NCI-H526 (cell line): ENCODE measurements at regions not wholly inside any gene's neighbourhood (a gene's known extent, or its start where the extent isn't known, plus 50 kb on each side); places are given as distances from the start of the nearest gene placed in this dataset.

Experiments used
- DNase-seq, 2 experiments: peaks; one replicate each; lab custom pipeline; 2025; lab: John Stamatoyannopoulos, UW

DNA sequence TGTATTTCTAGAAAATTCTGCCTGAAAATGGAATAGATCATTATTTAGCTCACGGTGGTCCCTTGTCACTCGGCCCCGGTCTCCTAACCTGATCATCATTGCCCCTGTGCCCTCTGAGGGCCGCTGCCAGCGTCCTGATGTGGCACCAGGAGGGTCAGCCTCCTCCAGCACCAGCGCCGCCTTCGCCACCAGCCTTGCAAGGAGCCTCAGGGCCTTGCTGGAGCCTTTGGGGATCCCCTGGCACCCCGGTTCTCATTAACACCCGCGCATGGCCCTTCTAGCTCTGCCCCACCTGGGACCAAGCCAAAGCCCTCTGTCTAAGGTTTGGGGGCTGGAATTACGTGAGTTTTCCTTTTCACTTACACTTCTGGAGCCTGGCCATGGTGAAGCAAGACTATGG, 282.5 kb upstream of the ADARB2 start:
- DNase-seq, result no peak

DNA sequence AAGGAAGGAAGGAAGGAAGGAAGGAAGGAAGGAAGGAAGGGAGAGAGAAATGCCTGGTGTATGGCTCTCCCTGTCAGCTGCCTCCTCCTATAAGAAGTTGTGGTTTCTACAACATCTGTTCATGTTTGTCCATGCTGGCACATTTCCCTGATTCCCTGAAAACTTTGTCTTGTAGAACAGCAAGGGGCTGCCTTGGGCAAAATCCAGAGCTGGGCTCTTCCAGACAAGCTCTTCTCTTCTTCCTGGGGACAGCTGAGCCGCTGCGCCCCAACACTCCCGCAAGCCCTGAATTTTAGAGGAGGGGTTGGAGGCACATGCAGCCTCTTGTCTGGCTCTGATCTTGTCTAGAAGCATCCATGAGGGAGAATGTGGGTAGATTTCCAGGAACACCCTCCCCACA, 282.0 kb upstream of the ADARB2 start:
- no peak for DNase-seq

DNA sequence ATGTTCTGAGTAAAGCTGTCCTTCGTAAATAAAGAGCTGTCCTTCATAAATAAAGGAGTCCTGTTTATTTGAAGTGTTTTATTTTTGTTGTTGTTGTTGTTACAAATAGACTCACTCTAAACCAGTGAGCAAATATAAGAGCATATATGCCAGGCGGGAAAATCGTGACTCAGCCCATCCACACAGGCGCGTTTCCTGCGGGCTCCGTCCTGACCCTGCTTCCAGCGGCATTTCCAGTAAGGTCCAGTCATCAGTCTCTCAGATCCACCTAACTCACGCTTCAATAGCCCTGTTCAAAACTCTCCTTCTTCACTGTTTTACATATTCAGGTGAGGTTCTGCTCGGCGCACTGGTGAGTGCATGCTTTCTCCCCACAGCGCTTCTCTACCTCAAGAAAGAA, 277.2 kb upstream of the ADARB2 start:
- peak in 1 of 2 experiments; percentile 18 for DNase-seq

DNA sequence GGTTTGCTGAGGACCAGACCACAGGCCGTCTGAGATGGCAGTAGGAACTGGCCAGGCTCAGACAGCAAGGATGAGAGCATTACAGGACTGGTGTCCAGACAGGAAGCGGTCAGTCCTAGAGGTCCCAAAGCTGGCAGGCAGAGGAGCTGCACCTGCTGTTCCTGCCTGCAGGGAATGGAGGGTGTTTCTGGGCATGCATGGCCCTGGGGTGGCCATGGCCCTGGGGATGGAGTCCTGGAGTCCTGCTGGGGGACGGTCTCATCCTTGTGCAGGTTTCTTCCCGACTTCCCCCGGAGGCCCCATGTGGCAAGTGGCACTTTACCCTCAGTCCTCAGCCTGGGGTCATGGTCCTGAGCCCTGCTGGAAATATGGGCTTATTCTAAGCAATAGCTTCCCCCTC, 274.9 kb upstream of the ADARB2 start:
- DNase-seq, result peak in 1 of 2 experiments; percentile 37

DNA sequence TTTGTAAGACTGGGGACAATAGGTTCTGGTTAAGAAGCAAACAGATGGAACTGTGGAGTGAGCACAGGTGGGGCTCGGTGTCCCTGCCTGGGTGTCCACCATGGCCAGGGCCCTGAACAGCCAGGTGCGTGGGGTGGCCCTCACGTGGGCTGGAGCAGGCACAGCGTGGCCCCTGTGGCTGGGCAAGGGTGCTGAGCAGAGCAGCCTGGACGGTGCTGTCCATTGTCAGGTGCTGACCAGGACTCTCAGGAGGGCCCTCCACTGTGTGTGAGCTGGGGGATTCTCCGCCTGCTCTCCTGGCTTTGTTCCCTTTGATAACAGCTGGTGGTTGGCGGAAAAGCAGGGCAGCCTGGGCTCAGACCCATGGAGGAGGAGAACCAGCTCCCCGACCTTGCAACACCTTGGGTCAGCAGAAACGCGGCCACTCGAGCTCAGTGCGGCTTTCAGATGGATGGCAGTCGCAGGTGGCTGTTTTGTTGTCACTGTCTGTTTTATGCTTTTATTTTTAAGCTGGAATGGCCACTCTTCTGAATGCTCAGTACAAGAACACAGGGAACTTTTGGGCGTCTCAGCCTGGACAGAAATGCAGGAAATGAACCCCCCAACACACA, 273.9 kb upstream of the ADARB2 start:
- DNase-seq, result no peak

DNA sequence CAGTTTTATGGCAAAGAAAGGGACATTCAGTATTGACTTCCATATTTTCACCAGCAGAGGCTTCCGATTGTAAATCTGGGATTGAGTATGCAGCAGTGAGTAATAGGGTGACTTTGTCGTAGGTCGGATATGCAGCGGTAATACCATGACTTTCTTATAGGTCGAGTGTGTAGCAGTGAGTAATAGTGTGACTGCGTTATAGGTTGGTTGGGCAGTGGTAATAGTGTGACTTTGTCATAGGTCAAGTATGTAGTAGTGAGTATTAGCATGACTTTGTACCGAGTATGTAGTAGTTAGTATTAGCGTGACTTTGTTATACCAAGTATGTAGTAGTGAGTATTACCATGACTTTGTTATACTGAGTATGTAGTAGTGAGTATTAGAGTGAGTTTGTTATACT, 268.2 kb upstream of the ADARB2 start:
- no peak for DNase-seq

DNA sequence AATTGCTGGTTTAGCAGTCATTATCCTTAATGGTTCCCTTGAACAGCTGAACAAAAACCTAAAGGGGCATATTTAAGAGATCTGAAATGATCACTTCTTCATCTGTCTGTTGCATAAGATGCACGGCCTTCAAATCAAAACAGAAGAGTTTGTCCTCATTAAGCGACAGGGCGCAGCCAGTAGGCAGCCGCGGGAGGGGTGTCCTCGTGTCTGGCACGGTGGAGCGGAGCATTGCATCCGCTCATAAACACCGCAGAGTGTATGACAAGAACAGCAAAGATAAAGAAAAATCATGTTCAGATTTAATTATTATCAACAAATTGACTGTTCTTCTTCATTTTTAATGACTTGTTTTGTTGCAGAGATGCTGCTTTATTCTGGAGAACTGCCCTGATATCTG, 255.6 kb upstream of the ADARB2 start:
- no peak for DNase-seq

DNA sequence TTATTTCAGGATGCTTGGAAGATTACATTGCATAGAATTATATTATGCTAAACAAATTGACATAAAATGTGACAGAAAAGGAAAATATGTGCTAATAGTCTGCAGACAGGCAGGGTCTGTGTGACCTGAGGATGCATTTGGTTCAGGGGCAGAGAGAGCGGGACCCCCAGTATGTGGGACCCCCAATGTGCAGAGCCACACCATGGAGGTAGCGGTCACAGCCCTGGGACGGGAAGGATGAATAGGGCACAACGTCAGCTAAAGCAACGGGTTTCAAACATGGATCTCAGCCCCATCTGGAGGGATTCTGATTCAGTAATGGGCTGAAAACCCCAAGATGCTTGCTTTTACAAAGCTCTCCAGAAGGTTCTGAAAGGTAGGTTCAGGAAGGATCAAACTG, 251.8 kb upstream of the ADARB2 start:
- no peak for DNase-seq

DNA sequence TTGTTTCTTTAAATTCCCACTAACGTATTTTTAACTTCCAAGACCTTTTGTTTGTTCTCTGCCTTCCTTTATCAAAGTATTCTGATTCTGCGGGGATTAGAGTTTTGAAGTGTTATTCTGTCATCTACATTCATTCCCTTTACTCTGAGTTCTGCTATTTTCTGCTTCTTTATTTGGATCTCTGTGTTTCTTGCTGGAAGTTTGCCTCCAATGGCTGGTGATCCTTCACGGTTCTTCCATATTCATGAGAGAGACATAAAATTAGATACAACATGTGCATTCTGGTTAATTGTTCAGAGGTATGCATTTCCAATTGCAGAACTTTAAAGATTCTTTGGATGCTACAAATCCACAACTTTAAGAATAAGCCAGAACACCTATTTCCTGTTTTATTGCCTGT, 244.7 kb upstream of the ADARB2 start:
- no peak for DNase-seq

DNA sequence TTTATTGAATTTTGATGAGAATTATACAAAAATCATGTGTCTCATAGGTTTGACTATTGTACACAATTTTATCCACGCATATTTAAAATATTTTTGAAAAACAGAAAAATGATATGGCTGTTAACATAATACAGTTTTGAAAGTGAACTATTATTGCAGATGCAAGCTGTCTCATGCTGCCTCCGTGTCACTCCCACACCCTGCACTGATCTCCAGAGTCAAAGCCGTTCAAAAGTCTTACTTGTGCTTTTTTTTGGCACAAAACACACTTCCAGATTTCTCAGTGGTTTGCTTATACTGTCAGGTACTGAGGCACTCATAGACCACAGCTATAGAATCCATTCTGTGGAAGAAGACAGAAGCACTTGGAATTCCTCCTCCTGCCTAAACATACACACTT, 243.1 kb upstream of the ADARB2 start:
- no peak for DNase-seq

DNA sequence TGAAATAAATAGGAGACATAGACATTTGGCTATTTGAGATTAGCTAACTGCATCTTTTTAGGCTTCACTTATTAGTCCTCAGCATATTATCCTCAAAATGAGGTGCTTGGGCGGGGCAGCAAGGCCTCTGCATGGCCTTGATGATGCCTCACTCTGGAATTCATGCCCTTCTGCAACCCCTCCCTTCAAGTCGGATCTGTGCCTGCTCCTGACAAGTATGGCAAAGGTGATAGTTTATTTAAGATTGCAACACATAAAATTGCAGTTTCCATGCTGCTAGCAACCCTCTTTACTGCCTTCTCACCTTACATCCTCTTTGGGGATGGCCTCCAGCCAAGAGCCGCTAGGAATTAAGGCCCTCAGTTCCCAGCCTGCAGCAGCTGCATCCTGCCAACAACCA, 241.3 kb upstream of the ADARB2 start:
- no peak for DNase-seq

DNA sequence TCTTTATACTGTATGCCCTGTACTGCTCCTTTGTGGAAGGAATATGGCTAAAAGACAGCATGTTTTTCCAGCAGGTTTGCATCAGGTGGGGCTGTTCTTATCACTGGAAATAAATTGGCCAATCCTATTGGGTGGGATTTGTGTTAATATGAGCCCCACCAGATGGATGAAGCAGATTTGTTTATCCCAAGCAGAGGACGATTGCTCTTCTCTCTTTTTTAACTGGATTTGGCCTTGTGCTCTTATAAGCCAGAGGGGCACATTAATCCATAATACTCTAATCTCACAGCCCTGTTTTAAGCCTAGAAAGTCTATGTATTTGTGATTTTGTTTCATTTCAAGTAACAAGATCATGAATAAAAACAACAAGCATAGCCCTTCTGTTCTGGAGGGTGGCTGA, 240.1 kb upstream of the ADARB2 start:
- DNase-seq, result no peak

DNA sequence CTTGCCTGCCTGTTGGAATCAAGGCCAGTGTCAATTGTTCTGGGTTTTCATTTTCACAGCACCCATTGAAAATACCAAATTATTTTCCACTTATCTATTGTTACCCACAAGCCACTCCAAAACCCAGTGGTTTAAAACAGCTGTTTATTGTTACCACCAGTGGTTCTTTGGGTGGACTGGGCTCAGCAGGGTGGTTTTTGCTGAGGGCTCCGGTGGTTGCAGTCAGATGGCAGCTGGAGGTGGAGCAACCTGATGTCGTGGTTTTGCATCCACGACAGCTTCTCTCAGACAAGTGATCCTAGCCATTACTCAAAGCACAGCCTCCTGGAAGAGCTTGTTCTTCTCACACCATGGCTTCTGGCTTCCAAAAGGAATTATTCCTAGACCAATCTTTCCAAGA, 235.1 kb upstream of the ADARB2 start:
- DNase-seq, result no peak

DNA sequence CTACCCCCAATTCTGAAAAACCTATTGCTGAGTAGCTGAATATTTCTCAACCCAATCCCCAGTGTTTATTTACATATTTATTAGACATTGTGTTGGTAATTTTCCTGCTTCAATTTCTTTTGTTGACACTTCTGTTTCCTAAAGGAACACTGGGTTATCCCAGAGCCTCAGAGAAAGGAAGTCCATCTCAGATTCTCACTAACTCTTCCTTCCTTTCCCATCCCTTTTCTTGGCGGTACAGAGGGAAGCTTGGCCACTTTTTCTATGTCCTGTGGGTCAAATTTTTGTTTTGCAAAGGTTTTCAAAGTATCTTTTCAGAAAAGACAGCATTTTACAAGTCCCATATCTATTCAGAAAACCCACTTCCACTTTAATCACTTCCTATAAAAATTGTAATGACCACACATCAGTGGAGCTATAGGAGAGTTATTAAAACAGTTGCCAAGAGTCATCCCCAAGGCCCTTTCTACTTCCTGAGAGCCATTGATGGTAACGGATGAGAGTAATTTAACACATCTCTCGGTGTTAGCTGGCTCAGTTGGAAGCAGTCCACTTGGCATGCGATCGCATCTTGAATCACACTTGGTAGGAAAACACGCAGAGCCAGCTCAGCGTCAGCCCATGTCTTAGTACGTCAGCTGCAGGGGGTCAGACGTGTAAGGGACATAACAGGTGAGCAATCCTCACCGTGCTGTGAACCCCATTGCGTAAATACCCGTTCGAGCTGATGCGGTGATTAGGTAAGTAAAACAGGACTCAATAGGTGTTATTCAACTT, 231.1 kb upstream of the ADARB2 start:
- no peak for DNase-seq

DNA sequence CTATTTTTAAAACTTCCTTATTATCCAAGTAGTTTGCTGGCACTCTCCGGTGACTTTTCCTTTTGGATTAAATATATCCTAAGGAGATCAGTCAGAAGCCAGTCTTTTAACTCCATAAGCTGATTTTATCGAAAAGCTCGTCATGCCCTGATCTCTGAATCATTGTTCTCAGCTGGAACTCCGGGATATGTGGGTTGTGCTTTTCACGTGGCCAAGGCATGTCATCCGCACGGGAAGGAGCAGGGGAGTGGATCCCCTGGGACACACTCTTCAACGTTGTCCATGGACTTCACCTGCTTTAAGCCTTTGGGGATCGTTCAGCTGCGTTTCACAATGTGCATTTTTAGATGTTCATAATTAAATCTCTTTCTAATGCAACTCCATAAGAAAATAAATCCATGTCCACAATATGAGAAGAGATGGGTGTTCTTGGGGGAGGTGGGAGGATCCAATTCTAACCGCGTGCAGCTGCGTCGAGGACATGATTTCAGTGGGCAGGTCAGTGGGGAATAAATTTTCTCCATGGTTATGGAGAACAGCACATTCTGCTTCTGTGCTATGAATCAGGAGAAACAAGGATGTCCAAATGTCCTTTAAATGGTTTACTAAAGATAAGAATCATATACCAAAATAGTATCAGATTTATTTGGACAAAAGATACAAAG, 229.5 kb upstream of the ADARB2 start:
- no peak for DNase-seq

DNA sequence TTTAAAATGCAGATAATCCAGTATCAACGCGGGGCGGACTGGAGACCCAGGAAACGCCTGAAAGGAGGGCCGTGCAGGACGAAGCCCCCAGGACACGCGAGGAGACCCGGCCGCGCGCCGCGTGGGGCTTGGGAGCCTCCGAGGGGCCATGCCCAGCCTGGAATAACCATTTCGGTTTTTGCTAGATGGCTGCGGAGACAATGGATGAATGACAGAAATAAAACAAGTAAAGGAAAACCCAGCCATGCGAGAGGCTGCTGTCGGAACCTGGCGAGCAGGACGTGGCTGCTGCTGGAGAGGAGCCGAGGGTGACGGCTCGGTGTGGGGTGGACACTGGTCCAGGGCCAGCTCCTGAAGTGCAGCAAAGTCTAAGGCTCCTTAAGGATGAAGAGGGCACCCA, 227.2 kb upstream of the ADARB2 start:
- no peak for DNase-seq

DNA sequence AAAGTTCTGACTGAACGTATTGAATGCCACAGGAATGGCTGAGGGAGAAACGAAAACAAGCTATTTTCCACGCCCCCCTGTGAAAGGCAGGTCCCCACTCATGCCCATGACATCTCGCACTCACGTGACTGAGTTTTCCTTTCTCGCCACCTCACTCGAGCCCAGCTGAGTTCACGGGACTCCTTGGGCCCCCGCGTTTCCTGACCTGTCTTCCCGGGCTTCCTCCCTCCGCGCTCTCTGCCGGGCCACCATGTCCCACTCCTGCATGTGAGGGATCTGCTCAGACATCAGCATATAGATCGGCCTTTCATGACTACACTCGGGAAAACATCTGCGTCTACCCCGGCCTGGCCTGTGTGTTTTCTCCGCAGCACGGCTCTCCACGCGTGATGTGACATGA, 226.0 kb upstream of the ADARB2 start:
- no peak for DNase-seq

DNA sequence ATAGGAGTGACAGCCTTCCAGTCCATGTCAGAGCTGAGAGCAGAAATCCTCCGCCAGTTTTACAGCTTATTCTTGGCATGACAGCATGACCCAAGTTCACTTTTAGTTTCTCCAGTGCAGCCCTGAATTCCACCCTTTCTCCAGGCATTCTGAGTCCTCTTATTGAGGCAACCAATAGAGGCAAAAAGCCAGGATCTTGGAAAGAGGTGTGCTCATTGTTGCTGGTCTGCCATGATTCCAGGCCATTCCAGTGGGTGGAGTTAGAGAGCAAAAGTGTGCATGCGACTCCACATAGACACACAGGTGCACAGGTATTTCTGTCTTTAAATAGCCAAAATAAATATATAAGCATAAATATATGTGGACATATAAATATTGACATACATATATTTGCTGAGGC, 224.7 kb upstream of the ADARB2 start:
- peak in 1 of 2 experiments; percentile 34 for DNase-seq

DNA sequence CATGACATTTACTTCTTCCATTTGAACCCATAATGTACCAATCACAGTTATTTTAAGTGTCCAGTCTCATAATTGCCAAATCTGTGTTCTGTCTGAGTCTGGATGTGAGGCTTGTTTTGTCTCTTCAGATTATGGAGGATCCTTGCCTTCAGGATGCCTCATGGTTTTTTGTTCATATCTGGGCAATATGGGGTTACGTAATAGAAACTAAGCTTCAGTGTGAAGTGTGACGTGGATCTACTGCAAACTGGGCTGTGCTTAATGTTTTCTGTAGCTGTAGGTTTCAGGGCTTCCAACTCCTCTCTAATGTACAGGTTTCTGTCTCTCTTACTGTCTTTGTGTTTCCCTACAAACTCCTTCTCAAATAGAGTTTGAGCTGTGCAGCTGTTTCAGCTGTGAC, 223.7 kb upstream of the ADARB2 start:
- DNase-seq, result no peak

DNA sequence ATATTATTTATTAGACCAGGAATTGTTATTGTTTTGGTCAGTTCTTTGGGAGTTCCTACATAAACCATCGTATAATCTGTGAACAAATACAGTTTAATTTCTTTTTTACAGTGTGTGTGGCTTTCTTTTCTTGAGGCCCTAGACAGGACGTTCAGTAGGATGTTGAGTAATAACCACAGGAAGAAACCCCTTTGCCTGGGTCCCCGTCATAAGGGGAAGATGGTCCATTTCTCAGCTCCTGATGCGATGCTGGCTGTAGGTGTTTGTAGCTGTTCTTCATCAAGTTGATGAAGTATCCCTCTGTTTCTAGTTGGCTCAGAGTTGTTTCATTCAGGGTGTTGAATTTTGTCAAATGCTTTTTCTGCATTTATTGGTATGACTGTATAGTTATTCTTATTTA, 219.7 kb upstream of the ADARB2 start:
- no peak for DNase-seq

DNA sequence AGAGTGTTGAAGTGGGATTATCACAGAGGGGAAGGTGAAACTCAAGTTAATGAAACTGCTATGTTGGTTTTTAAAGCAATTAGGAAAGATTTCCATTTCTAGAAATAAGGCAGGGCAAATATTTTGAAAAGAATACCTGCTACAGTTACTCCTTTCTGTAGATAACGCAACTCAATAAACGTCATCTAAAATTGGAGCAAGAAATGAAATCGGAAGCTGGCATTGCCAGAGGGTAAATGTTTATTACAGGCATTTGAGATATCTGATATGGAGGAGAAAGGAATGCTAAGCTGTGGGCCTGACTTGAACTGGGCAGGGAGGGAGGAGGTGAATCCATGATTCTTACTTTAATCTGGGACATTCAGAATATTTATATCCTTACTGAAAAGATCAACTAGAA, 217.0 kb upstream of the ADARB2 start:
- no peak for DNase-seq

DNA sequence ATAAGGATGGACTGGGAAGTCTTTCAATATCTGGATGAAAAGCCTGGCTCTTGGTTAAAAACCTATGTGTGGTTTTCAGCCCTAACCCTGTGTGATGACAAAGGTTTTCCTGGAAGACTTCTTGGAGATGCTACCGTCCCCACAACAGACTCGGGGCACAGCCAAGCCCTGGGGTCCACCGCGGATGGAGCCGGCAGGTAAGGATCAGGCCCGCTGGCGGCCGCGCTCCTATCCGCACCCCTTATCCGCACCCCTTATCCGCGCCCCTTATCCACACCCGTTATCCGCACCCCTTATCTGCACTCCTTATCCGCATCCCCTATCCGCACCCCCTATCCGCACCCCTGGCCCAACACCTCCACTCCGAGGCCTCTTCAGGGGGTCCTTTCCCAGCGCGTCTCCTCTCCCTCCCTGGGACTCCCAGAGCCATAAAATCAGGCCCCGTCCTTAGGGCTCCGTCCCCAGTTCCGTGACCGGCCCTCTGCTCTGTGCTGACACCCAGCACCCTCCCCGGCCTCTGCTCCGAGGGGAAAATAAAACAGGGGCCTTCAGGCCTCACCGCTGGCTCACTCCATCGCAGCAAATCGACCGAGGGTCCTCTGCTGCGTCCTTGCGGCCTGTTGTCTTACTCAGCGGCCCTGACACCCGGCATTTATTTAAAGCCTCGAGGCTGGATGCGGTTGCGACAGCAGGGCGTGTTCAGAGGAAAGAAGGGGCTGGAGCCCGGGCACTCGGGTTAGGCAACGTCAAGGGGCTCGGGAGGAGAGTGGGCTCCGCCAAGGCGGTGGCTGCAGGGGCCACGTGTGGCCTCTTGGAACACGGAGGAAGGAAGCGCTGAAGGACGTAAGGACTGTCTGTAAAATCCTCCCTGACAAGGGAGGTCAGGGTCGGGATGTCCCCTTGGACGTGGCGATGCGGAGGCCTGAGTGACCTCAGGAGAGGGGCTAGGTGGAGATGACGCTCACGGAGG, 215.1 kb upstream of the ADARB2 start:
- DNase-seq, result no peak
